NB4 (cell line): ENCODE measurements at regions not wholly inside any gene's neighbourhood (a gene's known extent, or its start where the extent isn't known, plus 50 kb on each side); places are given as distances from the start of the nearest gene placed in this dataset.

Experiments
- DNase-seq: peaks from one replicate; pipeline ENCODE4 v3.0.0; 2010; ENCODE audit warnings: low read depth
- H3K4me3 ChIP-seq: one replicate; pipeline ENCODE4 v1.5.1; 2011; ENCODE audit warnings: mild to moderate bottlenecking, low read depth, low read length, moderate library complexity
- MYC ChIP-seq: IDR thresholded peaks from 2 replicates; pipeline ENCODE4 v1.6.1; 2011; ENCODE audit warnings: low read depth, low read length
- POLR2A ChIP-seq: IDR thresholded peaks from 2 replicates; pipeline ENCODE4 v1.6.1; 2011; ENCODE audit warnings: mild to moderate bottlenecking; ENCODE audit not compliant: insufficient read length; ENCODE audit errors: extremely low read depth
- TF ChIP-seq, protein P1 (sequence below): IDR thresholded peaks from 2 replicates; pipeline ENCODE4 v1.6.1; 2011; ENCODE audit warnings: low read depth, low read length
- TF ChIP-seq, protein P2 (sequence below): IDR thresholded peaks from one replicate; pipeline ENCODE4 v1.5.1; 2012; ENCODE audit warnings: low read depth, low read length

DNA sequence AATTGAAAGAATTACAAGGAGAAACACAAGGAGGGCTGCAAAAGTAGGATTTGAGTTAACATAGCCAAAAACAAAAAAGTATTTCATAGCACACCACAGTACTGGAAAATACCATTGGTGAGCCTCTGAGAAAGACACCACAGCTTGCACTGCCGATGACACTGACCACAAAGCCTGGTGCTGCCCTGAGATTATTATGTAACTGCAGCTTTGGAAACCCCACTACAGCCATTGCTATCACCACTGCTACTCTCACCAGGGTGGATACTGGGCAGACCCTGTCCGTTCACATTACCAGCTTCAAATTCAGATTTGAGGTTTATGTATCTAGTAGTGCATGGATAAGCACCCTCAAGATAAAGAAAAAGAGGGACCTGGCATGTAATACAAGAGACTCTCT, 1246.7 kb upstream of the SORCS1 start:
- DNase-seq, result peak; percentile 22
- TF ChIP-seq, protein P1, sequence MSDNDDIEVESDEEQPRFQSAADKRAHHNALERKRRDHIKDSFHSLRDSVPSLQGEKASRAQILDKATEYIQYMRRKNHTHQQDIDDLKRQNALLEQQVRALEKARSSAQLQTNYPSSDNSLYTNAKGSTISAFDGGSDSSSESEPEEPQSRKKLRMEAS, result no peak
- TF ChIP-seq, protein P2, sequence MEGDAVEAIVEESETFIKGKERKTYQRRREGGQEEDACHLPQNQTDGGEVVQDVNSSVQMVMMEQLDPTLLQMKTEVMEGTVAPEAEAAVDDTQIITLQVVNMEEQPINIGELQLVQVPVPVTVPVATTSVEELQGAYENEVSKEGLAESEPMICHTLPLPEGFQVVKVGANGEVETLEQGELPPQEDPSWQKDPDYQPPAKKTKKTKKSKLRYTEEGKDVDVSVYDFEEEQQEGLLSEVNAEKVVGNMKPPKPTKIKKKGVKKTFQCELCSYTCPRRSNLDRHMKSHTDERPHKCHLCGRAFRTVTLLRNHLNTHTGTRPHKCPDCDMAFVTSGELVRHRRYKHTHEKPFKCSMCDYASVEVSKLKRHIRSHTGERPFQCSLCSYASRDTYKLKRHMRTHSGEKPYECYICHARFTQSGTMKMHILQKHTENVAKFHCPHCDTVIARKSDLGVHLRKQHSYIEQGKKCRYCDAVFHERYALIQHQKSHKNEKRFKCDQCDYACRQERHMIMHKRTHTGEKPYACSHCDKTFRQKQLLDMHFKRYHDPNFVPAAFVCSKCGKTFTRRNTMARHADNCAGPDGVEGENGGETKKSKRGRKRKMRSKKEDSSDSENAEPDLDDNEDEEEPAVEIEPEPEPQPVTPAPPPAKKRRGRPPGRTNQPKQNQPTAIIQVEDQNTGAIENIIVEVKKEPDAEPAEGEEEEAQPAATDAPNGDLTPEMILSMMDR, result no peak
- no peak for TF ChIP-seq MYC
- TF ChIP-seq POLR2A, result no peak
- no peak overlapping the region for H3K4me3 ChIP-seq

DNA sequence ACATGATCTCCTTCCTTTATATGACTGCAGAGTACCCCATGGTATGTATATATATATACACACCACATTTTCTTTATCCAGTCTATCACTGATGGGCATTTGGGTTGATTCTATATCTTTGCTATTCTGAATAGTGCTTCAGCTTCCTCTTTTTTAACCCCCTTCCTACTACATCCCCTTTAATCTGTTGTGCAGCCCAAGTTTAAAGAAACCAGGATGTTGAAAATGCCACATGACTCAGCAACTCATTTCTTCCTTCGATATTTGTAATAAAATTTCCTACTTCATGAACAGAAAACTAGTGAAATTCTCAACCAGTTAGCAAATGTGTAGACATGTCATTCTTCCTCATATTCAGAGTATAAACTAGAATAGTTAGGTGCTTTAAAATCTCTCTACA, 1245.7 kb upstream of the SORCS1 start:
- TF ChIP-seq, protein P1, result no peak
- TF ChIP-seq, protein P2, result no peak
- TF ChIP-seq POLR2A (no peak), MYC (no peak)
- DNase-seq, result peak; percentile 42
- H3K4me3 ChIP-seq, result no peak overlapping the region

DNA sequence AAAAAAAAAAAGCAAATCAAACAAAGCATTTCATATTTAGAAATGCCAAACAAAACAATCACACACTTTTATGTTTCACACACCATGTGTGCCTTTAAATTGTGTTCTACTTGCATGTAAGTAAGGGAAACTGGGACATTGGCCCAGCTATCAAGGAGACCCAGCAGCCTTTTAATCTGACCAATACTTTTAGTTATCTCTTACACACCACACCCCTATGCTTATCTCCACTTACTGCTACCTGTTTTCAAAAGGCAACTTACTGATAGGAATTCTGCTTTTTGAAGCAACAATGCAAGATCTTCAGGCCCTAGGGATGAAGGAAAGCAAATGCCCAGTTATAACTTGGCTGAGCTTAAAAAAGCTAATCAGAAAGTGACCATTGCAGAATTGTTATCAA, 1244.8 kb upstream of the SORCS1 start:
- TF ChIP-seq, protein P1, result no peak
- no peak for DNase-seq
- H3K4me3 ChIP-seq, result no peak overlapping the region

DNA sequence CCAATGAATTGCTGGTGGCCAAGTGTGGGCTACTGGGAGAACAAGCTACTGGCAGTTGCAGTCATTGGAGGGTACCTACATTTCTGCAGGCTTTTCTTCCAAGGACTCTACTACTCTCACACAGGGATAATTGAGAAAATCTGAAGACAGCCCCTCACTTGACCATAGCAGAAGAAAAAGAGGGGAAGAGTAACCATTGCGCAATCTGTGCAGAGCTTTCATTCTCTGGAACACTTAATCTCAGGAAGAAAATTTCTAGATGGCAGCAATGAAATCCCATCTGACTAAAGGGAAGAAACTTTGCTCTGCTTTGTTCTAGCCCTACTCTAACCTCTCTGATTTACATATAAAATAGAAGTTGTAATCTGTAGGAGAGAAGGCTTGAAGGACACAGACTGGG, 1239.6 kb upstream of the SORCS1 start:
- no peak for TF ChIP-seq MYC
- TF ChIP-seq, protein P2, result no peak
- no peak for TF ChIP-seq POLR2A
- TF ChIP-seq, protein P1, result no peak
- no peak overlapping the region for H3K4me3 ChIP-seq
- no peak for DNase-seq

DNA sequence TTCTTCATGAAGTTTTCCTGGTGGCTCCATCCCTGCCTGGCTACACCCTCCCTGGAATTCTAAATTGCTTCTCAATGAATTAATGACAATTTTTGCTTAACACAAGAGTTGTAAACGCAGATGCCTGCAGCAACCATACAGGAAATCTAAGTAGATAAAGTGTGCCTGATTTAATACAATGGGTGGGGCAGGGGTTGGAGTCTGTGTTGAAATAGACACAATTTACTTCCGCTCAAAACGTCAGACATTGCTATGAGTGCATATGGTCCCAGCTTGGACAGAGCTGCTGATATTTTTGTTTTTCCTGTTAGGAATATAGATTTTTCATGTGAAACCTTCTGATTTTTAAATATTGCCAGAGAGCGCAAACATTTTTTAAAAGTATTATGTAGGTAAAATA, 1235.0 kb upstream of the SORCS1 start:
- no peak overlapping the region for H3K4me3 ChIP-seq
- no peak for DNase-seq
- TF ChIP-seq POLR2A, result no peak

DNA sequence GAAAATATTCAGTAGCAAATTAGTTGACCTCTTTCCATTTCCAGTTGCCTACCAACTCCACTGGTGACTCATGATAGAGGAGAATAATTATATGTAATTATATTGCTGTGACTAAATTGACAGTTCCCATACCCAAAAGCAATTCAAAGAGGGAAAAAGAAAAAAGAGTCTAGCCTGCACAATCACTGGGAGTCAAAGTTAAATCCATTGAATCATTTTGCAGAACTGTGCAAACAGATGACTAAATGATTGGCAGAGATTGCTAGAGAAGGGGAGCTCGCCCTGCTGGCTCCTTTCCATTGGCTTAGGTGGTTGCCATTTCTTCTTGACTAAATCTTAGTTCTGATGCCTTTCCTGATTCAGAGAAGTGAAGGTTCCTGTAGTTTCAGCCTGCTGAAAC, 1228.6 kb upstream of the SORCS1 start:
- no peak for DNase-seq

DNA sequence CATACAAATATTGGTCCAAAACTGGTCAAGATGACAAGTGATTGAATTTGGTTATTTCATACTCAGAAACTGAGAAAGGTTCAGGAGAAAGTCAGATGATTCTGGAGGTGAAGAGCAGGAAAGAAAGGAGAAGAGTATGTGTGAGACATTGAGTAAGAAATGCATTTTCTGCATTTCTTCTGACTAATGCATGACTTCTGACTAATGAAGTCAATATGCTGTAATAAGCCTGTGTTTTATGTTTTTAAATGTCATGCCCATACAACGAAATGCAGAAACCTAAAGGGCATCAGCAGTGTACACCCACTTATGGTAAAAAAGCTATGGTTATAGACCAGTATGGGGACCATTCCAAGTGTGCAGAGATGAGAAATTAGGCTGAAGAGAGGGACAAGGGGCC, 1227.8 kb upstream of the SORCS1 start:
- TF ChIP-seq, protein P1, result no peak
- TF ChIP-seq POLR2A (no peak), MYC (no peak)
- TF ChIP-seq, protein P2, result no peak
- no peak for DNase-seq
- no peak overlapping the region for H3K4me3 ChIP-seq

More for the DNA sequence above, 1228.6 kb upstream of the SORCS1 start:
- no peak for TF ChIP-seq POLR2A
- TF ChIP-seq, protein P1, result no peak
- TF ChIP-seq MYC, result no peak
- TF ChIP-seq, protein P2, result no peak
- no peak overlapping the region for H3K4me3 ChIP-seq
